DOHH2 (cell line): ENCODE measurements at regions not wholly inside any gene's neighbourhood (a gene's known extent, or its start where the extent isn't known, plus 50 kb on each side); places are given as distances from the start of the nearest gene placed in this dataset.

Experiments
- EZH2phosphoT487 ChIP-seq: fragments of 200-600 bp; sonication (generic); IDR thresholded peaks from 2 replicates; pipeline ENCODE4 v1.6.1; 2017; ENCODE audit warnings: borderline replicate concordance, mild to moderate bottlenecking, antibody characterized with exemption, low read length, moderate library complexity, mixed read lengths
- TF ChIP-seq, protein P1 (sequence below): fragments of 200-600 bp; sonication (generic); IDR thresholded peaks from one replicate; pipeline ENCODE4 v1.5.1; 2014; ENCODE audit warnings: antibody characterized with exemption, mild to moderate bottlenecking, low read depth, low read length; ENCODE audit not compliant: poor library complexity, severe bottlenecking

DNA sequence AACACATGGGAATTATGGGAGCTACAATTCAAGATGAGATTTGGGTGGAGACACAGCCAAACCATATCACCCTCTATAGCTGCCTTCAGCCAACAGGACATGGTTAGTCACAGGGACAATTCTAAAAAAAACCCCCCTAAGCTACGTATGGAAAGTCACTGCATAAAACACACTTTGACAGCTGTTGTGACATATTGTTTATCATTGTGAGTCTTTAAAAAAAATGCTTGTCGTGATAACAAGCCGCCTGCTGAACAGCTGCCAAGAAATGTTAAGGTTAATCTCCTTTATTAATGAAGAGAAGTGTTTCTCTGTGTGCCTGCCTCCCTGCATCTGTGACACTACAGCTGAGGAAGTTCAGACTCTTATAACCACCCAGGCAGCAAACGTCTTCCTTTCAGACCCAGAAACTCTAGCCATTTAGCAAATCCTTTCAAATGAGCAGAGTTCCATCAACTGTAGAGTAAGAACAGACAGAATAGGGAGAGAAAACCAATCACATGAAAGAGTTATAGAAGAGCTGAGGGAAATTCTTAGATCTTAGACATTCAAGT, 1459.6 kb upstream of the TMEM132C start:
- TF ChIP-seq, protein P1, sequence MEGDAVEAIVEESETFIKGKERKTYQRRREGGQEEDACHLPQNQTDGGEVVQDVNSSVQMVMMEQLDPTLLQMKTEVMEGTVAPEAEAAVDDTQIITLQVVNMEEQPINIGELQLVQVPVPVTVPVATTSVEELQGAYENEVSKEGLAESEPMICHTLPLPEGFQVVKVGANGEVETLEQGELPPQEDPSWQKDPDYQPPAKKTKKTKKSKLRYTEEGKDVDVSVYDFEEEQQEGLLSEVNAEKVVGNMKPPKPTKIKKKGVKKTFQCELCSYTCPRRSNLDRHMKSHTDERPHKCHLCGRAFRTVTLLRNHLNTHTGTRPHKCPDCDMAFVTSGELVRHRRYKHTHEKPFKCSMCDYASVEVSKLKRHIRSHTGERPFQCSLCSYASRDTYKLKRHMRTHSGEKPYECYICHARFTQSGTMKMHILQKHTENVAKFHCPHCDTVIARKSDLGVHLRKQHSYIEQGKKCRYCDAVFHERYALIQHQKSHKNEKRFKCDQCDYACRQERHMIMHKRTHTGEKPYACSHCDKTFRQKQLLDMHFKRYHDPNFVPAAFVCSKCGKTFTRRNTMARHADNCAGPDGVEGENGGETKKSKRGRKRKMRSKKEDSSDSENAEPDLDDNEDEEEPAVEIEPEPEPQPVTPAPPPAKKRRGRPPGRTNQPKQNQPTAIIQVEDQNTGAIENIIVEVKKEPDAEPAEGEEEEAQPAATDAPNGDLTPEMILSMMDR: no peak
- no peak for TF ChIP-seq EZH2phosphoT487
